Ovary (tissue), 3 donors: ENCODE measurements at regions not wholly inside any gene's neighbourhood (a gene's known extent, or its start where the extent isn't known, plus 50 kb on each side); places are given as distances from the start of the nearest gene placed in this dataset.

Source experiments
- CTCF ChIP-seq, 3 donors: fragments of 450-650 bp in 2 of 3; fragments of 200-600 bp in 1 of 3; IDR thresholded peaks; one replicate each; pipeline versions ENCODE4 v1.5.1 to v1.8.0; 2016 to 2022; ENCODE audit warnings: antibody characterized with exemption in 3 of 3, mild to moderate bottlenecking in 1 of 3
- POLR2A ChIP-seq: fragments of 450-650 bp; IDR thresholded peaks from one replicate; pipeline ENCODE4 v1.6.1; 2017; ENCODE audit warnings: antibody characterized with exemption, mild to moderate bottlenecking, moderate library complexity
- donor health status: DM: no; HTN: no; CAD: no.

- TF ChIP-seq CTCF (IDR thresholded peaks at IDR 0.05) (no peak), POLR2A (no peak)
Measured at GRCh38 chr5:38045446-38045845, 205.6 kb upstream of the GDNF start.
